ENCODE measurements at regions not wholly inside any gene's neighbourhood (a gene's known extent, or its start where the extent isn't known, plus 50 kb on each side); places are given as distances from the start of the nearest gene placed in this dataset.

DNA sequence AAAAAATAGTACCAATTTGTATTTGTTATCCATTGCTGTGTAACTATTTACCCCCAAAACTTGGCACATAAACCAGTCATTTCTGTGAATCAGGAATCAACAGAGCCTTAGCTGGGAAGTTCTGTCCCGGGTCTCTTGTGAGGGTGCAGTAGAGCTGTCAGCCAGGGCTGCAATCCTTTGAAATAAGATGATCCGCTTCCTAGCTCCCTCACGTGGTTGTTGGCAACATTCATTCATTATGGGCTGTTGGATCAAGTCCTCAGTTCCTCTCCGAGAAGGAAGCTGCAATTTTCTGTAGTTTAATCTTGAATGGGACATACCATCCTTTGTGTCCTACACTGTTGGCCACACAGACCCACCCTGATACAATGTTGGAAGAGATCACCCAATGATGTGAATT lies 277.2 kb downstream of the SUCLA2 start:
- H3K4me2 ChIP-seq (ENCODE audit: insufficient read depth, insufficient read length, low read length) = no peak overlapping the region
- WGBS (ENCODE audit: extremely low coverage, insufficient read length, low lambda C conversion rate) = no CpG with 5 or more reads among the region's 4 CpGs
- TF ChIP-seq, protein P1, sequence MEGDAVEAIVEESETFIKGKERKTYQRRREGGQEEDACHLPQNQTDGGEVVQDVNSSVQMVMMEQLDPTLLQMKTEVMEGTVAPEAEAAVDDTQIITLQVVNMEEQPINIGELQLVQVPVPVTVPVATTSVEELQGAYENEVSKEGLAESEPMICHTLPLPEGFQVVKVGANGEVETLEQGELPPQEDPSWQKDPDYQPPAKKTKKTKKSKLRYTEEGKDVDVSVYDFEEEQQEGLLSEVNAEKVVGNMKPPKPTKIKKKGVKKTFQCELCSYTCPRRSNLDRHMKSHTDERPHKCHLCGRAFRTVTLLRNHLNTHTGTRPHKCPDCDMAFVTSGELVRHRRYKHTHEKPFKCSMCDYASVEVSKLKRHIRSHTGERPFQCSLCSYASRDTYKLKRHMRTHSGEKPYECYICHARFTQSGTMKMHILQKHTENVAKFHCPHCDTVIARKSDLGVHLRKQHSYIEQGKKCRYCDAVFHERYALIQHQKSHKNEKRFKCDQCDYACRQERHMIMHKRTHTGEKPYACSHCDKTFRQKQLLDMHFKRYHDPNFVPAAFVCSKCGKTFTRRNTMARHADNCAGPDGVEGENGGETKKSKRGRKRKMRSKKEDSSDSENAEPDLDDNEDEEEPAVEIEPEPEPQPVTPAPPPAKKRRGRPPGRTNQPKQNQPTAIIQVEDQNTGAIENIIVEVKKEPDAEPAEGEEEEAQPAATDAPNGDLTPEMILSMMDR (conservative IDR thresholded peaks at IDR 0.05) = peak; percentile 38; the same call in 2 of the 3 replicates
- H3K4me1 ChIP-seq (ENCODE audit: insufficient read depth, low read length) = no peaks in the 10 kb centered on the region
- H3T11ph ChIP-seq (ENCODE audit: low read length) = no peak overlapping the region
- no peak overlapping the region for H3K56ac ChIP-seq (ENCODE audit: insufficient read length, low read depth, low read length)
- no peak overlapping the region for H3K18ac ChIP-seq (ENCODE audit: insufficient read length, low read depth, low read length)
- no peak overlapping the region for H3K9ac ChIP-seq (ENCODE audit: extremely low read depth, insufficient read length, low read length)
- no peak overlapping the region for H4K8ac ChIP-seq (replicated peaks; ENCODE audit: insufficient read length, low read depth, low read length)
- H2BK12ac ChIP-seq (ENCODE audit: insufficient read length, low read depth, low read length) = no peak overlapping the region
- Mint-ChIP-seq H3K27ac (no peak overlapping the region), H3K27me3 (ENCODE audit: low read depth) (0 out of 2 replicates have a peak, but pooled peaks cover 3% of the 10 kb centered on the region), H3K36me3 (ENCODE audit: insufficient read depth in 1 of 3, low read depth in 3 of 3) (no peaks in the 10 kb centered on the region), H3K4me1 (no peaks in the 10 kb centered on the region), H3K9me3 (peaks cover 0 to 2% of the 10 kb centered on the region in 2 experiments; a peak in 1 of 5 replicates), H3K4me3 (no peak overlapping the region)
- no peak overlapping the region for H3K14ac ChIP-seq (ENCODE audit: insufficient read depth, low read length)
- H2BK20ac ChIP-seq (ENCODE audit: low read depth, low read length, poor library complexity, severe bottlenecking) = no peak overlapping the region
- no peak overlapping the region for H3K27ac ChIP-seq (ENCODE audit: insufficient read length, low read depth, low read length)
- H3K79me1 ChIP-seq (ENCODE audit: insufficient read depth, low read depth, low read length, poor library complexity, severe bottlenecking) = no peaks in the 10 kb centered on the region
- no peak overlapping the region for H4K91ac ChIP-seq (ENCODE audit: insufficient read length, low read depth, low read length)
- H4K5ac ChIP-seq (ENCODE audit: insufficient read length, low read depth, low read length) = no peak overlapping the region
- no peaks in the 10 kb centered on the region for H3K9me3 ChIP-seq (ENCODE audit: control insufficient read depth, low read depth, low read length)
- H2AFZ ChIP-seq (ENCODE audit: low read length) = no peak overlapping the region
- H3K4ac ChIP-seq (ENCODE audit: low read depth, low read length) = no peak overlapping the region
- no peak overlapping the region for H2AK5ac ChIP-seq (ENCODE audit: insufficient read length, low read length)
- DNase-seq = no peak
- H3K23ac ChIP-seq (ENCODE audit: insufficient read length, low read depth, low read length) = no peak overlapping the region
- H3K27me3 ChIP-seq (ENCODE audit: insufficient read depth, low read length) = no peaks in the 10 kb centered on the region
- no peak overlapping the region for H2BK15ac ChIP-seq (ENCODE audit: low read depth, low read length)
- no peak overlapping the region for H2BK5ac ChIP-seq (ENCODE audit: insufficient read length, low read length)
- no peak overlapping the region for H2BK120ac ChIP-seq (ENCODE audit: low read depth, low read length, poor library complexity, severe bottlenecking)
- H4K20me1 ChIP-seq (ENCODE audit: control insufficient read depth, insufficient read depth, insufficient read length) = no peaks in the 10 kb centered on the region
- no peaks in the 10 kb centered on the region for H3K23me2 ChIP-seq (ENCODE audit: insufficient read length, low read depth, low read length, poor library complexity, severe bottlenecking)
- no peaks in the 10 kb centered on the region for H3K79me2 ChIP-seq (ENCODE audit: insufficient read depth, low read length)

Data from H9 (cell line).